ENCODE measurements at regions not wholly inside any gene's neighbourhood (a gene's known extent, or its start where the extent isn't known, plus 50 kb on each side); places are given as distances from the start of the nearest gene placed in this dataset.

- DNase-seq (ENCODE audit: extremely low read depth, low read depth, low spot score), result no peak
These were observed 348.3 kb downstream of the LIG4 start for GRCh38 chr13:107866941-107867623.

- DNase-seq (ENCODE audit: extremely low read depth, low read depth, low spot score), result no peak
These were observed 349.1 kb downstream of the LIG4 start for GRCh38 chr13:107866032-107866940.

GRCh38 chr13:107865643-107866031 is 349.7 kb downstream of the LIG4 start:
- no peak for DNase-seq (ENCODE audit: extremely low read depth, low read depth, low spot score)

- no peak for DNase-seq (ENCODE audit: extremely low read depth, low read depth, low spot score)
These were observed 350.1 kb downstream of the LIG4 start for GRCh38 chr13:107865318-107865575.

- DNase-seq (ENCODE audit: extremely low read depth, low read depth, low spot score), result peak; percentile 55
These were observed 350.6 kb downstream of the LIG4 start for GRCh38 chr13:107864543-107865317.

GRCh38 chr13:107860284-107860683 is 355.1 kb downstream of the LIG4 start:
- no peak for DNase-seq (ENCODE audit: extremely low read depth, low read depth, low spot score)

- DNase-seq (ENCODE audit: extremely low read depth, low read depth, low spot score), result no peak
These were observed 360.5 kb downstream of the LIG4 start for GRCh38 chr13:107854880-107855279.

- no peak for DNase-seq (ENCODE audit: extremely low read depth, low read depth, low spot score)
These were observed 363.3 kb downstream of the LIG4 start for GRCh38 chr13:107852072-107852471.

GRCh38 chr13:107851670-107852069 is 363.7 kb downstream of the LIG4 start:
- DNase-seq (ENCODE audit: extremely low read depth, low read depth, low spot score), result no peak

- DNase-seq (ENCODE audit: extremely low read depth, low read depth, low spot score), result no peak
These were observed 367.9 kb downstream of the LIG4 start for GRCh38 chr13:107847406-107847805.

- DNase-seq (ENCODE audit: extremely low read depth, low read depth, low spot score), result no peak
These were observed 368.7 kb downstream of the LIG4 start for GRCh38 chr13:107846642-107847041.

- DNase-seq (ENCODE audit: extremely low read depth, low read depth, low spot score), result no peak
These were observed 369.4 kb downstream of the LIG4 start for GRCh38 chr13:107845911-107846310.

- DNase-seq (ENCODE audit: extremely low read depth, low read depth, low spot score), result no peak
These were observed 371.7 kb downstream of the LIG4 start for GRCh38 chr13:107843681-107844080.

- DNase-seq (ENCODE audit: extremely low read depth, low read depth, low spot score), result no peak
These were observed 372.1 kb downstream of the LIG4 start for GRCh38 chr13:107843281-107843680.

GRCh38 chr13:107842562-107843180 is 372.7 kb downstream of the LIG4 start:
- DNase-seq (ENCODE audit: extremely low read depth, low read depth, low spot score), result no peak

GRCh38 chr13:107838588-107839161 is 376.7 kb downstream of the LIG4 start:
- DNase-seq (ENCODE audit: extremely low read depth, low read depth, low spot score), result no peak

- no peak for DNase-seq (ENCODE audit: extremely low read depth, low read depth, low spot score)
These were observed 378.7 kb downstream of the LIG4 start for GRCh38 chr13:107836685-107837084.

GRCh38 chr13:107835339-107836018 is 379.9 kb downstream of the LIG4 start:
- DNase-seq (ENCODE audit: extremely low read depth, low read depth, low spot score), result no peak

- DNase-seq (ENCODE audit: extremely low read depth, low read depth, low spot score), result no peak
These were observed 380.6 kb downstream of the LIG4 start for GRCh38 chr13:107834717-107835116.

- no peak for DNase-seq (ENCODE audit: extremely low read depth, low read depth, low spot score)
These were observed 381.1 kb downstream of the LIG4 start for GRCh38 chr13:107834281-107834680.
